Progenitor cell of endocrine pancreas (in vitro differentiated cells): ENCODE measurements at regions not wholly inside any gene's neighbourhood (a gene's known extent, or its start where the extent isn't known, plus 50 kb on each side); places are given as distances from the start of the nearest gene placed in this dataset.

Experiments
- DNase-seq: peaks from one replicate; pipeline ENCODE4 v3.0.0; 2021; ENCODE audit warnings: low spot score; ENCODE audit not compliant: unreplicated experiment
- H3K27ac Mint-ChIP-seq: 2 replicates; pipeline ENCODE4 v1.8.0; 2021; ENCODE audit warnings: mild to moderate bottlenecking, moderate library complexity, mixed read lengths
- H3K27me3 Mint-ChIP-seq: 2 replicates; pipeline ENCODE4 v1.8.0; 2021; ENCODE audit warnings: mixed read lengths
- H3K36me3 Mint-ChIP-seq: 2 replicates; pipeline ENCODE4 v1.8.0; 2022; ENCODE audit warnings: mixed read lengths; ENCODE audit not compliant: insufficient read depth
- H3K4me1 Mint-ChIP-seq: 2 replicates; pipeline ENCODE4 v1.8.0; 2021; ENCODE audit warnings: low read depth, mixed read lengths
- H3K4me3 Mint-ChIP-seq: 2 replicates; pipeline ENCODE4 v1.8.0; 2021; ENCODE audit warnings: low read depth, mild to moderate bottlenecking, moderate library complexity, mixed read lengths
- H3K9me3 Mint-ChIP-seq: 2 replicates; pipeline ENCODE4 v1.8.0; 2021; ENCODE audit warnings: low read depth, mixed read lengths
- CTCF ChIP-seq: fragments of 200-600 bp; sonication (generic); IDR thresholded peaks from one replicate; pipeline ENCODE4 v1.5.0; 2021; ENCODE audit warnings: antibody characterized with exemption, mild to moderate bottlenecking; ENCODE audit not compliant: unreplicated experiment

GRCh38 chr2:167504061-167504460 lies 615.8 kb downstream of the XIRP2 start:
- H3K27me3 Mint-ChIP-seq: no peaks in the 10 kb centered on the region
- no peak overlapping the region for H3K27ac Mint-ChIP-seq
- H3K36me3 Mint-ChIP-seq: peaks cover 24% of the 10 kb centered on the region
- no peak overlapping the region for H3K4me3 Mint-ChIP-seq
- peaks cover 9% of the 10 kb centered on the region for H3K9me3 Mint-ChIP-seq
- DNase-seq: no peak
- no peak for TF ChIP-seq CTCF
- peaks cover 12% of the 10 kb centered on the region for H3K4me1 Mint-ChIP-seq

GRCh38 chr2:167501618-167502017 lies 613.3 kb downstream of the XIRP2 start:
- no peak overlapping the region for H3K4me3 Mint-ChIP-seq
- peaks cover 23% of the 10 kb centered on the region for H3K36me3 Mint-ChIP-seq
- peaks cover 10% of the 10 kb centered on the region for H3K4me1 Mint-ChIP-seq
- no peak overlapping the region for H3K27ac Mint-ChIP-seq
- no peaks in the 10 kb centered on the region for H3K27me3 Mint-ChIP-seq
- no peak for DNase-seq
- TF ChIP-seq CTCF: no peak
- peaks cover 7% of the 10 kb centered on the region for H3K9me3 Mint-ChIP-seq

- Mint-ChIP-seq H3K27me3 (no peaks in the 10 kb centered on the region), H3K27ac (no peak overlapping the region)
- DNase-seq: no peak
These were observed 605.6 kb downstream of the XIRP2 start for GRCh38 chr2:167493862-167494261.

GRCh38 chr2:167492486-167492885 lies 604.2 kb downstream of the XIRP2 start:
- no peak for DNase-seq
- no peak overlapping the region for H3K27ac Mint-ChIP-seq
- H3K4me3 Mint-ChIP-seq: no peak overlapping the region
- TF ChIP-seq CTCF: no peak
- H3K27me3 Mint-ChIP-seq: no peaks in the 10 kb centered on the region
- peaks cover 15% of the 10 kb centered on the region for H3K36me3 Mint-ChIP-seq
- H3K4me1 Mint-ChIP-seq: peaks cover 18% of the 10 kb centered on the region
- H3K9me3 Mint-ChIP-seq: peaks cover 3% of the 10 kb centered on the region

More at GRCh38 chr2:167493862-167494261, 605.6 kb downstream of the XIRP2 start:
- Mint-ChIP-seq H3K4me1 (peaks cover 12% of the 10 kb centered on the region), H3K9me3 (peaks cover 3% of the 10 kb centered on the region), H3K4me3 (no peak overlapping the region), H3K36me3 (peaks cover 15% of the 10 kb centered on the region)
- TF ChIP-seq CTCF: no peak

GRCh38 chr2:167491788-167492187 lies 603.5 kb downstream of the XIRP2 start:
- no peak for DNase-seq
- Mint-ChIP-seq H3K9me3 (peaks cover 3% of the 10 kb centered on the region), H3K27me3 (no peaks in the 10 kb centered on the region), H3K27ac (no peak overlapping the region), H3K4me3 (no peak overlapping the region), H3K4me1 (peaks cover 19% of the 10 kb centered on the region), H3K36me3 (peaks cover 11% of the 10 kb centered on the region)
- TF ChIP-seq CTCF: no peak
